Glutamatergic neuron (in vitro differentiated cells): ENCODE measurements at regions not wholly inside any gene's neighbourhood (a gene's known extent, or its start where the extent isn't known, plus 50 kb on each side); places are given as distances from the start of the nearest gene placed in this dataset.

Experiments used
- DNase-seq: peaks from one replicate; pipeline ENCODE4 v3.0.0; 2022
- H3K27ac Mint-ChIP-seq: one replicate; pipeline ENCODE4 v1.8.0; 2020; ENCODE audit warnings: mild to moderate bottlenecking, mixed read lengths, inconsistent platforms; ENCODE audit not compliant: unreplicated experiment
- H3K27me3 Mint-ChIP-seq: one replicate; pipeline ENCODE4 v1.8.0; 2020; ENCODE audit warnings: mild to moderate bottlenecking, moderate library complexity, mixed read lengths, inconsistent platforms; ENCODE audit not compliant: unreplicated experiment
- H3K36me3 Mint-ChIP-seq: one replicate; pipeline ENCODE4 v1.8.0; 2020; ENCODE audit warnings: mild to moderate bottlenecking, mixed read lengths, inconsistent platforms; ENCODE audit not compliant: unreplicated experiment
- H3K4me1 Mint-ChIP-seq: one replicate; pipeline ENCODE4 v1.8.0; 2020; ENCODE audit warnings: mild to moderate bottlenecking, low read depth, mixed read lengths, inconsistent platforms; ENCODE audit not compliant: unreplicated experiment
- H3K4me3 Mint-ChIP-seq: one replicate; pipeline ENCODE4 v1.8.0; 2020; ENCODE audit warnings: mild to moderate bottlenecking, mixed read lengths, inconsistent platforms; ENCODE audit not compliant: unreplicated experiment
- H3K9me3 Mint-ChIP-seq: one replicate; pipeline ENCODE4 v1.8.0; 2020; ENCODE audit warnings: mild to moderate bottlenecking, moderate library complexity, mixed read lengths, inconsistent platforms; ENCODE audit not compliant: unreplicated experiment
- microRNA-seq: library from miRNA; unstranded; fragments of <30 nt; microRNA quantifications from one replicate; pipeline ENCODE4, GENCODE V29; 2020; ENCODE audit not compliant: unreplicated experiment
- TF ChIP-seq, protein P1 (sequence below): fragments of 200-600 bp; sonication (generic); IDR thresholded peaks from one replicate; pipeline ENCODE4 v1.5.0; 2021; ENCODE audit not compliant: partially characterized antibody, unreplicated experiment

DNA sequence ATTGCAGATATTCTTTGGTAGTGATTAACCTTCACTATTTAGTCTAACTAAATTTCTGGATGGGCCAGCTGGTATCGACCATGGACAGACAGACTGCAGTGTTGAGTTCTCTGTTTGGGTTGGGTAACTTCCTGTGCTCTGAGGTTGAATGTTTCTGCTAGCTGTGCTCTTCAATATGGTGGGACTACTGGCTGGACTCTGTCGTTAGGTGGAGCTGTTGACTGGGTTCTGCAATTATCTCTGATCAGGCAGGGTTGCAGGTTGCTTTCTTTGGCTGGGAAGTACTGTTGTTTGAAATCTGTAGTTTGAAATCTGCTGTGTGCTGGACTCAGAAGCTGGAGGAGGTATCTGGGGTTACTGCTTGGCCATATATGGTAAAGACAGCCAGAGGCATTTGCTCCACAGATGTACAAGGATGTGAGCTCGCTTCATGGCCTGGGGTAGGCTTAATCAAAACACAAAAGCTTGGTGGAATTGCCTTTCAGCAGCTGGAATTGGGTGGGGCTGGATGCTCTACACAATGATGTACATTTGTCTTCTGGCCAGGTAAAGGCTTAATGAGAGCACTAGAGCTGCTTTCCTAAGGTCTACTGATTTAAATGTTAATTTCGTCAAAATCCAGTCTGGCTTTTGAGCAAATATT is 1472.0 kb downstream of the FAM133A start:
- no peaks in the 10 kb centered on the region for H3K4me1 Mint-ChIP-seq
- no peak overlapping the region for H3K4me3 Mint-ChIP-seq
- DNase-seq: no peak
- H3K36me3 Mint-ChIP-seq: no peaks in the 10 kb centered on the region
- no peaks in the 10 kb centered on the region for H3K9me3 Mint-ChIP-seq
- peaks cover 1% of the 10 kb centered on the region for H3K27me3 Mint-ChIP-seq
- TF ChIP-seq, protein P1, sequence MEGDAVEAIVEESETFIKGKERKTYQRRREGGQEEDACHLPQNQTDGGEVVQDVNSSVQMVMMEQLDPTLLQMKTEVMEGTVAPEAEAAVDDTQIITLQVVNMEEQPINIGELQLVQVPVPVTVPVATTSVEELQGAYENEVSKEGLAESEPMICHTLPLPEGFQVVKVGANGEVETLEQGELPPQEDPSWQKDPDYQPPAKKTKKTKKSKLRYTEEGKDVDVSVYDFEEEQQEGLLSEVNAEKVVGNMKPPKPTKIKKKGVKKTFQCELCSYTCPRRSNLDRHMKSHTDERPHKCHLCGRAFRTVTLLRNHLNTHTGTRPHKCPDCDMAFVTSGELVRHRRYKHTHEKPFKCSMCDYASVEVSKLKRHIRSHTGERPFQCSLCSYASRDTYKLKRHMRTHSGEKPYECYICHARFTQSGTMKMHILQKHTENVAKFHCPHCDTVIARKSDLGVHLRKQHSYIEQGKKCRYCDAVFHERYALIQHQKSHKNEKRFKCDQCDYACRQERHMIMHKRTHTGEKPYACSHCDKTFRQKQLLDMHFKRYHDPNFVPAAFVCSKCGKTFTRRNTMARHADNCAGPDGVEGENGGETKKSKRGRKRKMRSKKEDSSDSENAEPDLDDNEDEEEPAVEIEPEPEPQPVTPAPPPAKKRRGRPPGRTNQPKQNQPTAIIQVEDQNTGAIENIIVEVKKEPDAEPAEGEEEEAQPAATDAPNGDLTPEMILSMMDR: no peak
- H3K27ac Mint-ChIP-seq: no peak overlapping the region

DNA sequence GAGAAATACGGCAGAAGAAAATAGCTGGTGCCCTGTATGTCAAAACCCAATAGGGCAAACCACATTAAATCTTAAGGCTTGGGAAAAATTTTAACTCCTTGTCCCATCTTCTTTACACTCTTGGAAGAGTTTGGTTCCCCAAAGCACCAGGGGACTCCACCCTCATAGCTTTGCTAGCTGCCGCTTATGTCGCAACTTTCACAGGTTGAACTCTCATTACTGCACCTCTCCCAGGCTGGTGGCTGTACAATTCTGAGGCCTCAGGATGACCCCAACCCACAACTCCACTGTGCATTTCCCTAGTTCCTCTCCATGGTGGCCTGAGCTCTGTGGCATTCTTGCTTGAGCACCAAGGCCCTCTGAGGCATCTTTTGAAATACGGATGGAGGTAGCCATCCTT is 1478.8 kb downstream of the FAM133A start:
- TF ChIP-seq, protein P1: no peak

DNA sequence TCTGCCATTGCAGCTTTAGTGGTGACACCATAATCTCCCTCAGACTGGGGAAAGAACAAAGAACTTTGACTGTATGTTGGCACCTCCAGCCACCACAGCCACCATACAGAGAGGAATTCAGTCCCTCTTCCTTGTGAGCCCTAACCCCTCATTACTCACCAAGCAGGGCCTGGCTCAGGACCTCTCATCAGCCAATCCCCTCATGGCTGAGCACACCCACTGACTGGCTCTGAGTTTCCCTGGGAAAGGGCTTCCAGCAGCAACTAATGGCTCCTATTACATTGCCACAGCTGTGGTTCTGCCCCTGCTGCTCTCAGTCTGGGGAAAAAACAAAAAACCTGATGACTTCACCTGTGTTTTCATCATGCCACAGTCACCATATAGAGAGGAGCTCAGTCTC is 1482.6 kb downstream of the FAM133A start:
- H3K9me3 Mint-ChIP-seq: no peaks in the 10 kb centered on the region
- no peaks in the 10 kb centered on the region for H3K36me3 Mint-ChIP-seq
- peaks cover 2% of the 10 kb centered on the region for H3K27me3 Mint-ChIP-seq
- no peak overlapping the region for H3K27ac Mint-ChIP-seq
- DNase-seq: no peak
- no peaks in the 10 kb centered on the region for H3K4me1 Mint-ChIP-seq
- TF ChIP-seq, protein P1: no peak
- H3K4me3 Mint-ChIP-seq: no peak overlapping the region

More for the DNA sequence above, 1478.8 kb downstream of the FAM133A start:
- Mint-ChIP-seq H3K4me3 (no peak overlapping the region), H3K4me1 (no peaks in the 10 kb centered on the region), H3K27me3 (peaks cover 3% of the 10 kb centered on the region), H3K27ac (no peak overlapping the region), H3K36me3 (no peaks in the 10 kb centered on the region), H3K9me3 (no peaks in the 10 kb centered on the region)
- DNase-seq: no peak

Small RNA genes lying in the stretch of these regions (microRNA-seq; reads per million reads assigned to microRNA genes)
- 0.83 reads per million for gene MIR548M
